ENCODE measurements at regions not wholly inside any gene's neighbourhood (a gene's known extent, or its start where the extent isn't known, plus 50 kb on each side); places are given as distances from the start of the nearest gene placed in this dataset.

DNA sequence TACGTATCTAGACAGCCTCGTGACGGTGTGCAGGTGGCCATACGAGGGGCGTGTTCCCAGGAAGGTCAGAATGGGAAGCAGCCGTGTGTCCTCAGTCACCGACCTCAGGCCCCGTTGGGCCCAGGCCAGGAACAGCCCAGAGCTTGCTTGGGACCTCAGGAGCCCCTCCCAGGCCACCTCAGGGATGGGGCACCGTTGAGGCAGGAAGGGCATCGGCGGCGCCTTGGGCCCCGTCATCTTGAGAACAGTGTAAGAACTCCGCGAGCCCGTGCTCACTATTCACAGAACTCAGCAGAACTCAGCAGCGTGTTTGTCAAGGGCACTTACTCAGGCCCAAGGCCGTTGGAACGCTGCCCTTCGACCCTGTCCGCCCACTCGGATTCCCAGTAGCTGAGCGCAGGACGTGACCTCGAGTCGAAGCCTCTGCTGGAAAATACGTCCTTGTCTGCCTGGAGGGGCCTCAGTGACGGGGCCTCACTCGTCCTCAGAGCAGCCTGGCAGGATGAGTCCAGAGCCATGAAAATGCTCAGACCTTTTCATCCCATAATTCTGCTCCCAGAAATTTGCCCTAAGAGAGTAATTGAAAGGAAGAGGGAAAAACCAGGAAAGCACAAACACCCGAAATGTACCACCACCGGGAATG lies 1134.8 kb downstream of the BRD1 start (continued):
- TF ChIP-seq ZNF333 (CRISPR knock-in tag; IDR thresholded peaks at IDR 0.05; ENCODE audit: borderline replicate concordance) (0 out of 2 replicates have a peak, but pooled peaks have one; percentile 54), JARID2 (CRISPR knock-in tag; IDR thresholded peaks at IDR 0.05; ENCODE audit: insufficient replicate concordance) (no peak), PHF8 (CRISPR knock-in tag; IDR thresholded peaks at IDR 0.05) (peak; percentile 72), ZMYM3 (CRISPR knock-in tag; IDR thresholded peaks at IDR 0.05) (peak; percentile 50), KLF6 (CRISPR knock-in tag; IDR thresholded peaks at IDR 0.05) (peak; percentile 67; the same call in 1 of the 2 replicates), ZNF567 (CRISPR knock-in tag; IDR thresholded peaks at IDR 0.05; ENCODE audit: borderline replicate concordance) (no peak), HOXA9 (CRISPR knock-in tag; IDR thresholded peaks at IDR 0.05; ENCODE audit: borderline replicate concordance) (no peak), CENPT (CRISPR knock-in tag; IDR thresholded peaks at IDR 0.05; ENCODE audit: low read depth) (no peak), YEATS2 (CRISPR knock-in tag; IDR thresholded peaks at IDR 0.05; ENCODE audit: borderline replicate concordance) (peak; percentile 25; the same call in 1 of the 2 replicates), PHF5A (CRISPR knock-in tag; IDR thresholded peaks at IDR 0.05; ENCODE audit: low read depth, unreplicated experiment) (peak; percentile 64), RBM39 (IDR thresholded peaks at IDR 0.05; ENCODE audit: low read depth, low read length, poor library complexity, severe bottlenecking) (no peak), RBFOX2 (IDR thresholded peaks at IDR 0.05; ENCODE audit: low read depth, low read length) (peak; percentile 51), POLR2G (IDR thresholded peaks at IDR 0.05; ENCODE audit: low read depth, low read length) (peak; percentile 87), ZNF160 (CRISPR knock-in tag; IDR thresholded peaks at IDR 0.05) (no peak)
- TF ChIP-seq, protein P1, sequence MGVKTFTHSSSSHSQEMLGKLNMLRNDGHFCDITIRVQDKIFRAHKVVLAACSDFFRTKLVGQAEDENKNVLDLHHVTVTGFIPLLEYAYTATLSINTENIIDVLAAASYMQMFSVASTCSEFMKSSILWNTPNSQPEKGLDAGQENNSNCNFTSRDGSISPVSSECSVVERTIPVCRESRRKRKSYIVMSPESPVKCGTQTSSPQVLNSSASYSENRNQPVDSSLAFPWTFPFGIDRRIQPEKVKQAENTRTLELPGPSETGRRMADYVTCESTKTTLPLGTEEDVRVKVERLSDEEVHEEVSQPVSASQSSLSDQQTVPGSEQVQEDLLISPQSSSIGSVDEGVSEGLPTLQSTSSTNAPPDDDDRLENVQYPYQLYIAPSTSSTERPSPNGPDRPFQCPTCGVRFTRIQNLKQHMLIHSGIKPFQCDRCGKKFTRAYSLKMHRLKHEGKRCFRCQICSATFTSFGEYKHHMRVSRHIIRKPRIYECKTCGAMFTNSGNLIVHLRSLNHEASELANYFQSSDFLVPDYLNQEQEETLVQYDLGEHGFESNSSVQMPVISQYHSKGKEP (CRISPR knock-in tag; IDR thresholded peaks at IDR 0.05) = no peak
- TF ChIP-seq, protein P2, sequence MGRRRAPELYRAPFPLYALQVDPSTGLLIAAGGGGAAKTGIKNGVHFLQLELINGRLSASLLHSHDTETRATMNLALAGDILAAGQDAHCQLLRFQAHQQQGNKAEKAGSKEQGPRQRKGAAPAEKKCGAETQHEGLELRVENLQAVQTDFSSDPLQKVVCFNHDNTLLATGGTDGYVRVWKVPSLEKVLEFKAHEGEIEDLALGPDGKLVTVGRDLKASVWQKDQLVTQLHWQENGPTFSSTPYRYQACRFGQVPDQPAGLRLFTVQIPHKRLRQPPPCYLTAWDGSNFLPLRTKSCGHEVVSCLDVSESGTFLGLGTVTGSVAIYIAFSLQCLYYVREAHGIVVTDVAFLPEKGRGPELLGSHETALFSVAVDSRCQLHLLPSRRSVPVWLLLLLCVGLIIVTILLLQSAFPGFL (CRISPR knock-in tag; IDR thresholded peaks at IDR 0.05) = no peak
- TF ChIP-seq, protein P3, sequence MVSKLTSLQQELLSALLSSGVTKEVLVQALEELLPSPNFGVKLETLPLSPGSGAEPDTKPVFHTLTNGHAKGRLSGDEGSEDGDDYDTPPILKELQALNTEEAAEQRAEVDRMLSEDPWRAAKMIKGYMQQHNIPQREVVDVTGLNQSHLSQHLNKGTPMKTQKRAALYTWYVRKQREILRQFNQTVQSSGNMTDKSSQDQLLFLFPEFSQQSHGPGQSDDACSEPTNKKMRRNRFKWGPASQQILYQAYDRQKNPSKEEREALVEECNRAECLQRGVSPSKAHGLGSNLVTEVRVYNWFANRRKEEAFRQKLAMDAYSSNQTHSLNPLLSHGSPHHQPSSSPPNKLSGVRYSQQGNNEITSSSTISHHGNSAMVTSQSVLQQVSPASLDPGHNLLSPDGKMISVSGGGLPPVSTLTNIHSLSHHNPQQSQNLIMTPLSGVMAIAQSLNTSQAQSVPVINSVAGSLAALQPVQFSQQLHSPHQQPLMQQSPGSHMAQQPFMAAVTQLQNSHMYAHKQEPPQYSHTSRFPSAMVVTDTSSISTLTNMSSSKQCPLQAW (CRISPR knock-in tag; IDR thresholded peaks at IDR 0.05) = peak; percentile 80
- TF ChIP-seq, protein P4, sequence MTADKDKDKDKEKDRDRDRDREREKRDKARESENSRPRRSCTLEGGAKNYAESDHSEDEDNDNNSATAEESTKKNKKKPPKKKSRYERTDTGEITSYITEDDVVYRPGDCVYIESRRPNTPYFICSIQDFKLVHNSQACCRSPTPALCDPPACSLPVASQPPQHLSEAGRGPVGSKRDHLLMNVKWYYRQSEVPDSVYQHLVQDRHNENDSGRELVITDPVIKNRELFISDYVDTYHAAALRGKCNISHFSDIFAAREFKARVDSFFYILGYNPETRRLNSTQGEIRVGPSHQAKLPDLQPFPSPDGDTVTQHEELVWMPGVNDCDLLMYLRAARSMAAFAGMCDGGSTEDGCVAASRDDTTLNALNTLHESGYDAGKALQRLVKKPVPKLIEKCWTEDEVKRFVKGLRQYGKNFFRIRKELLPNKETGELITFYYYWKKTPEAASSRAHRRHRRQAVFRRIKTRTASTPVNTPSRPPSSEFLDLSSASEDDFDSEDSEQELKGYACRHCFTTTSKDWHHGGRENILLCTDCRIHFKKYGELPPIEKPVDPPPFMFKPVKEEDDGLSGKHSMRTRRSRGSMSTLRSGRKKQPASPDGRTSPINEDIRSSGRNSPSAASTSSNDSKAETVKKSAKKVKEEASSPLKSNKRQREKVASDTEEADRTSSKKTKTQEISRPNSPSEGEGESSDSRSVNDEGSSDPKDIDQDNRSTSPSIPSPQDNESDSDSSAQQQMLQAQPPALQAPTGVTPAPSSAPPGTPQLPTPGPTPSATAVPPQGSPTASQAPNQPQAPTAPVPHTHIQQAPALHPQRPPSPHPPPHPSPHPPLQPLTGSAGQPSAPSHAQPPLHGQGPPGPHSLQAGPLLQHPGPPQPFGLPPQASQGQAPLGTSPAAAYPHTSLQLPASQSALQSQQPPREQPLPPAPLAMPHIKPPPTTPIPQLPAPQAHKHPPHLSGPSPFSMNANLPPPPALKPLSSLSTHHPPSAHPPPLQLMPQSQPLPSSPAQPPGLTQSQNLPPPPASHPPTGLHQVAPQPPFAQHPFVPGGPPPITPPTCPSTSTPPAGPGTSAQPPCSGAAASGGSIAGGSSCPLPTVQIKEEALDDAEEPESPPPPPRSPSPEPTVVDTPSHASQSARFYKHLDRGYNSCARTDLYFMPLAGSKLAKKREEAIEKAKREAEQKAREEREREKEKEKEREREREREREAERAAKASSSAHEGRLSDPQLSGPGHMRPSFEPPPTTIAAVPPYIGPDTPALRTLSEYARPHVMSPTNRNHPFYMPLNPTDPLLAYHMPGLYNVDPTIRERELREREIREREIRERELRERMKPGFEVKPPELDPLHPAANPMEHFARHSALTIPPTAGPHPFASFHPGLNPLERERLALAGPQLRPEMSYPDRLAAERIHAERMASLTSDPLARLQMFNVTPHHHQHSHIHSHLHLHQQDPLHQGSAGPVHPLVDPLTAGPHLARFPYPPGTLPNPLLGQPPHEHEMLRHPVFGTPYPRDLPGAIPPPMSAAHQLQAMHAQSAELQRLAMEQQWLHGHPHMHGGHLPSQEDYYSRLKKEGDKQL (CRISPR knock-in tag; IDR thresholded peaks at IDR 0.05; ENCODE audit: low read depth) = no peak
- TF ChIP-seq, protein P5, sequence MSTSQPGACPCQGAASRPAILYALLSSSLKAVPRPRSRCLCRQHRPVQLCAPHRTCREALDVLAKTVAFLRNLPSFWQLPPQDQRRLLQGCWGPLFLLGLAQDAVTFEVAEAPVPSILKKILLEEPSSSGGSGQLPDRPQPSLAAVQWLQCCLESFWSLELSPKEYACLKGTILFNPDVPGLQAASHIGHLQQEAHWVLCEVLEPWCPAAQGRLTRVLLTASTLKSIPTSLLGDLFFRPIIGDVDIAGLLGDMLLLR (CRISPR knock-in tag; IDR thresholded peaks at IDR 0.05) = no peak

Measured in HepG2 (cell line).